GM12878 (cell line): ENCODE measurements at regions not wholly inside any gene's neighbourhood (a gene's known extent, or its start where the extent isn't known, plus 50 kb on each side); places are given as distances from the start of the nearest gene placed in this dataset.

Source experiments
- ATF7 ChIP-seq: fragments of 450-650 bp; IDR thresholded peaks from 2 replicates; pipeline ENCODE4 v1.6.1; 2016; ENCODE audit warnings: low read depth, mild to moderate bottlenecking
- CBX3 ChIP-seq: fragments of 200-600 bp; sonication (generic); IDR thresholded peaks from 2 replicates; pipeline ENCODE4 v1.6.1; 2016; ENCODE audit warnings: low read depth, borderline replicate concordance
- CEBPB ChIP-seq, 2 experiments: fragments of 150-350 bp in 1 of 2; IDR thresholded peaks; 2 replicates each; pipeline ENCODE4 v1.6.1; 2012 to 2014; ENCODE audit warnings: low read depth in 2 of 2, low read length in 2 of 2, borderline replicate concordance in 1 of 2, inconsistent platforms in 1 of 2
- CREM ChIP-seq: IDR thresholded peaks from 2 replicates; pipeline ENCODE4 v1.6.1; 2014; ENCODE audit warnings: antibody characterized with exemption, low read depth
- EED ChIP-seq: sonication (generic); IDR thresholded peaks from 2 replicates; pipeline ENCODE4 v1.6.1; 2016; ENCODE audit warnings: antibody characterized with exemption, low read depth
- HDAC6 ChIP-seq: fragments of 200-600 bp; sonication (generic); IDR thresholded peaks from one replicate; pipeline ENCODE4 v1.8.0; 2017; ENCODE audit warnings: antibody characterized with exemption; ENCODE audit not compliant: unreplicated experiment
- LARP7 ChIP-seq: fragments of 450-650 bp; IDR thresholded peaks from 2 replicates; pipeline ENCODE4 v1.6.1; 2017; ENCODE audit warnings: mild to moderate bottlenecking
- MTA2 ChIP-seq: fragments of 450-650 bp; IDR thresholded peaks from 2 replicates; pipeline ENCODE4 v1.6.1; 2016; ENCODE audit warnings: low read depth, mild to moderate bottlenecking, moderate library complexity
- MTA3 ChIP-seq: IDR thresholded peaks from 2 replicates; pipeline ENCODE4 v1.6.1; 2012; ENCODE audit warnings: low read length, inconsistent platforms, borderline replicate concordance
- RAD21 ChIP-seq: IDR thresholded peaks from 2 replicates; pipeline ENCODE4 v1.6.1; 2011; ENCODE audit warnings: mild to moderate bottlenecking, low read depth, low read length, moderate library complexity; ENCODE audit not compliant: insufficient read depth
- SMARCA5 ChIP-seq: fragments of 450-650 bp; IDR thresholded peaks from 2 replicates; pipeline ENCODE4 v1.6.1; 2017; ENCODE audit warnings: mild to moderate bottlenecking
- ZNF207 ChIP-seq: fragments of 450-650 bp; IDR thresholded peaks from 2 replicates; pipeline ENCODE4 v1.6.1; 2014; ENCODE audit warnings: antibody characterized with exemption, mild to moderate bottlenecking, borderline replicate concordance
- TF ChIP-seq, protein P1 (sequence below): fragments of 450-650 bp; formaldehyde crosslinking; IDR thresholded peaks from 2 replicates; pipeline ENCODE4 v1.5.0; 2022; ENCODE audit warnings: mild to moderate bottlenecking, missing genetic modification characterization
- TF ChIP-seq, protein P2 (sequence below): IDR thresholded peaks from 2 replicates; pipeline ENCODE4 v1.6.1; 2011; ENCODE audit warnings: borderline replicate concordance, low read depth, mild to moderate bottlenecking, moderate library complexity, low read length; ENCODE audit not compliant: insufficient read depth, poor library complexity, severe bottlenecking
- TF ChIP-seq, protein P3 (sequence below): fragments of 450-650 bp; IDR thresholded peaks from 2 replicates; pipeline ENCODE4 v1.6.1; 2017; ENCODE audit warnings: mild to moderate bottlenecking, moderate library complexity
- TF ChIP-seq, protein P4 (sequence below), 3 experiments: IDR thresholded peaks in 2 of 3; conservative IDR thresholded peaks in 1 of 3; 2 replicates each; pipeline ENCODE4 v1.5.1; 2011; ENCODE audit warnings: low read depth in 3 of 3, low read length in 3 of 3, mild to moderate bottlenecking in 3 of 3, control low read depth in 2 of 3, moderate library complexity in 2 of 3, inconsistent platforms in 1 of 3, mixed read lengths in 1 of 3; ENCODE audit not compliant: control insufficient read depth in 2 of 3, insufficient read depth in 1 of 3; ENCODE audit errors: extremely low read depth in 1 of 3
- TF ChIP-seq, protein P5 (sequence below): IDR thresholded peaks from 2 replicates; pipeline ENCODE4 v1.6.1; 2012; ENCODE audit warnings: low read length, inconsistent platforms

DNA sequence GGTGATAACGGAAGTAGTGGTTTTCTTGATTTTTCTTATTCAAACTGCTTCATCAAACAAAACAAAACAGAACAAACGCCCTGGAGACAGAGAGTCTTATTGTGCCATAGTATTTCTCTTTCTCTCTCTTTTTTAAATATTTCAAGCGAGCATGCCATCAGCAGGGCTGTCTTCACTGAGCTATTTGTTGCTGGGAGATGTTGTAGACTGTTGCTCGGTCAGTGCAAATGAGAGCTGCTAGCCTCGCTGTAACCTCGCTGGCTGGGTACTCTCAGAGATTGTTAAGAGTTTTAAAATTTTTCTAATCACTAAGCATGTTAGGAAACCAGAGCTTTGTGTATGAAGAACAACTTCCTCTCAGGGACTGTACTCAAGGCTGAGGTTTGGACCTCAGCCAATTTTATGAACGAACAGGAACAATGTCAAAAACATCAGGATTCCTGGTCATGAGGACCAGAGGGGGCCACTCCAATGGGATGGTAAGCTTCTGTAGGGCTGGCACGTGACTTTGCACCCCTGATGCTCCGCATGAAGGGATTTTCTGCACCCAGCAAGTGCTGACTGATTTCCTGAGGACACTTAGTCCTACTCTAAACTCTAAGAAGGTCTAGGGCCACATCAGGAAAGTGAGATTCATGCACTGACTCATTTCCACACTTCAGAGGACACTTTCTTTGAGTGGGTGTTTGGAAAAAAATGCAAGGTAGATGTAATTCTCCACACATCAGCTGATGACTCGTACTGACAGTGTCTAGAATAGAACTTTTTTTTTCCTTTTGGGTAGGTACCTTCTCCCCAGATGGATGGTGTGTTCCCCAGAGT, 59.8 kb upstream of the IL1R1 start (continued):
- TF ChIP-seq, protein P1, sequence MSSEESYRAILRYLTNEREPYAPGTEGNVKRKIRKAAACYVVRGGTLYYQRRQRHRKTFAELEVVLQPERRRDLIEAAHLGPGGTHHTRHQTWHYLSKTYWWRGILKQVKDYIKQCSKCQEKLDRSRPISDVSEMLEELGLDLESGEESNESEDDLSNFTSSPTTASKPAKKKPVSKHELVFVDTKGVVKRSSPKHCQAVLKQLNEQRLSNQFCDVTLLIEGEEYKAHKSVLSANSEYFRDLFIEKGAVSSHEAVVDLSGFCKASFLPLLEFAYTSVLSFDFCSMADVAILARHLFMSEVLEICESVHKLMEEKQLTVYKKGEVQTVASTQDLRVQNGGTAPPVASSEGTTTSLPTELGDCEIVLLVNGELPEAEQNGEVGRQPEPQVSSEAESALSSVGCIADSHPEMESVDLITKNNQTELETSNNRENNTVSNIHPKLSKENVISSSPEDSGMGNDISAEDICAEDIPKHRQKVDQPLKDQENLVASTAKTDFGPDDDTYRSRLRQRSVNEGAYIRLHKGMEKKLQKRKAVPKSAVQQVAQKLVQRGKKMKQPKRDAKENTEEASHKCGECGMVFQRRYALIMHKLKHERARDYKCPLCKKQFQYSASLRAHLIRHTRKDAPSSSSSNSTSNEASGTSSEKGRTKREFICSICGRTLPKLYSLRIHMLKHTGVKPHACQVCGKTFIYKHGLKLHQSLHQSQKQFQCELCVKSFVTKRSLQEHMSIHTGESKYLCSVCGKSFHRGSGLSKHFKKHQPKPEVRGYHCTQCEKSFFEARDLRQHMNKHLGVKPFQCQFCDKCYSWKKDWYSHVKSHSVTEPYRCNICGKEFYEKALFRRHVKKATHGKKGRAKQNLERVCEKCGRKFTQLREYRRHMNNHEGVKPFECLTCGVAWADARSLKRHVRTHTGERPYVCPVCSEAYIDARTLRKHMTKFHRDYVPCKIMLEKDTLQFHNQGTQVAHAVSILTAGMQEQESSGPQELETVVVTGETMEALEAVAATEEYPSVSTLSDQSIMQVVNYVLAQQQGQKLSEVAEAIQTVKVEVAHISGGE, result no peak
- TF ChIP-seq CREM (no peak; the same call in 1 of the 2 replicates), HDAC6 (no peak), CBX3 (no peak), ZNF207 (peak; percentile 86; the same call in 1 of the 2 replicates), SMARCA5 (0 out of 2 replicates have a peak, but pooled peaks have one; percentile 23), ATF7 (peak; percentile 95), CEBPB (IDR thresholded peaks at IDR 0.05; ENCODE audit: borderline replicate concordance in 1 of 2, low read depth in 2 of 2, low read length in 2 of 2) (no peak), RAD21 (no peak), EED (peak; percentile 85), LARP7 (no peak; the same call in 1 of the 2 replicates), MTA3 (no peak; the same call in 1 of the 2 replicates), MTA2 (peak; percentile 91)
- TF ChIP-seq, protein P2, sequence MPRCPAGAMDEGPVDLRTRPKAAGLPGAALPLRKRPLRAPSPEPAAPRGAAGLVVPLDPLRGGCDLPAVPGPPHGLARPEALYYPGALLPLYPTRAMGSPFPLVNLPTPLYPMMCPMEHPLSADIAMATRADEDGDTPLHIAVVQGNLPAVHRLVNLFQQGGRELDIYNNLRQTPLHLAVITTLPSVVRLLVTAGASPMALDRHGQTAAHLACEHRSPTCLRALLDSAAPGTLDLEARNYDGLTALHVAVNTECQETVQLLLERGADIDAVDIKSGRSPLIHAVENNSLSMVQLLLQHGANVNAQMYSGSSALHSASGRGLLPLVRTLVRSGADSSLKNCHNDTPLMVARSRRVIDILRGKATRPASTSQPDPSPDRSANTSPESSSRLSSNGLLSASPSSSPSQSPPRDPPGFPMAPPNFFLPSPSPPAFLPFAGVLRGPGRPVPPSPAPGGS, result peak; percentile 49
- TF ChIP-seq, protein P3, sequence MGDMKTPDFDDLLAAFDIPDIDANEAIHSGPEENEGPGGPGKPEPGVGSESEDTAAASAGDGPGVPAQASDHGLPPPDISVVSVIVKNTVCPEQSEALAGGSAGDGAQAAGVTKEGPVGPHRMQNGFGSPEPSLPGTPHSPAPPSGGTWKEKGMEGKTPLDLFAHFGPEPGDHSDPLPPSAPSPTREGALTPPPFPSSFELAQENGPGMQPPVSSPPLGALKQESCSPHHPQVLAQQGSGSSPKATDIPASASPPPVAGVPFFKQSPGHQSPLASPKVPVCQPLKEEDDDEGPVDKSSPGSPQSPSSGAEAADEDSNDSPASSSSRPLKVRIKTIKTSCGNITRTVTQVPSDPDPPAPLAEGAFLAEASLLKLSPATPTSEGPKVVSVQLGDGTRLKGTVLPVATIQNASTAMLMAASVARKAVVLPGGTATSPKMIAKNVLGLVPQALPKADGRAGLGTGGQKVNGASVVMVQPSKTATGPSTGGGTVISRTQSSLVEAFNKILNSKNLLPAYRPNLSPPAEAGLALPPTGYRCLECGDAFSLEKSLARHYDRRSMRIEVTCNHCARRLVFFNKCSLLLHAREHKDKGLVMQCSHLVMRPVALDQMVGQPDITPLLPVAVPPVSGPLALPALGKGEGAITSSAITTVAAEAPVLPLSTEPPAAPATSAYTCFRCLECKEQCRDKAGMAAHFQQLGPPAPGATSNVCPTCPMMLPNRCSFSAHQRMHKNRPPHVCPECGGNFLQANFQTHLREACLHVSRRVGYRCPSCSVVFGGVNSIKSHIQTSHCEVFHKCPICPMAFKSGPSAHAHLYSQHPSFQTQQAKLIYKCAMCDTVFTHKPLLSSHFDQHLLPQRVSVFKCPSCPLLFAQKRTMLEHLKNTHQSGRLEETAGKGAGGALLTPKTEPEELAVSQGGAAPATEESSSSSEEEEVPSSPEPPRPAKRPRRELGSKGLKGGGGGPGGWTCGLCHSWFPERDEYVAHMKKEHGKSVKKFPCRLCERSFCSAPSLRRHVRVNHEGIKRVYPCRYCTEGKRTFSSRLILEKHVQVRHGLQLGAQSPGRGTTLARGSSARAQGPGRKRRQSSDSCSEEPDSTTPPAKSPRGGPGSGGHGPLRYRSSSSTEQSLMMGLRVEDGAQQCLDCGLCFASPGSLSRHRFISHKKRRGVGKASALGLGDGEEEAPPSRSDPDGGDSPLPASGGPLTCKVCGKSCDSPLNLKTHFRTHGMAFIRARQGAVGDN, result peak; percentile 31
- TF ChIP-seq, protein P4, sequence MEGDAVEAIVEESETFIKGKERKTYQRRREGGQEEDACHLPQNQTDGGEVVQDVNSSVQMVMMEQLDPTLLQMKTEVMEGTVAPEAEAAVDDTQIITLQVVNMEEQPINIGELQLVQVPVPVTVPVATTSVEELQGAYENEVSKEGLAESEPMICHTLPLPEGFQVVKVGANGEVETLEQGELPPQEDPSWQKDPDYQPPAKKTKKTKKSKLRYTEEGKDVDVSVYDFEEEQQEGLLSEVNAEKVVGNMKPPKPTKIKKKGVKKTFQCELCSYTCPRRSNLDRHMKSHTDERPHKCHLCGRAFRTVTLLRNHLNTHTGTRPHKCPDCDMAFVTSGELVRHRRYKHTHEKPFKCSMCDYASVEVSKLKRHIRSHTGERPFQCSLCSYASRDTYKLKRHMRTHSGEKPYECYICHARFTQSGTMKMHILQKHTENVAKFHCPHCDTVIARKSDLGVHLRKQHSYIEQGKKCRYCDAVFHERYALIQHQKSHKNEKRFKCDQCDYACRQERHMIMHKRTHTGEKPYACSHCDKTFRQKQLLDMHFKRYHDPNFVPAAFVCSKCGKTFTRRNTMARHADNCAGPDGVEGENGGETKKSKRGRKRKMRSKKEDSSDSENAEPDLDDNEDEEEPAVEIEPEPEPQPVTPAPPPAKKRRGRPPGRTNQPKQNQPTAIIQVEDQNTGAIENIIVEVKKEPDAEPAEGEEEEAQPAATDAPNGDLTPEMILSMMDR (IDR thresholded peaks at IDR 0.05 in 2 of 3, conservative IDR thresholded peaks at IDR 0.05 in 1 of 3; ENCODE audit: control insufficient read depth in 2 of 3, extremely low read depth in 1 of 3, insufficient read depth in 1 of 3, low read depth in 3 of 3, low read length in 3 of 3), result no peak
- TF ChIP-seq, protein P5, sequence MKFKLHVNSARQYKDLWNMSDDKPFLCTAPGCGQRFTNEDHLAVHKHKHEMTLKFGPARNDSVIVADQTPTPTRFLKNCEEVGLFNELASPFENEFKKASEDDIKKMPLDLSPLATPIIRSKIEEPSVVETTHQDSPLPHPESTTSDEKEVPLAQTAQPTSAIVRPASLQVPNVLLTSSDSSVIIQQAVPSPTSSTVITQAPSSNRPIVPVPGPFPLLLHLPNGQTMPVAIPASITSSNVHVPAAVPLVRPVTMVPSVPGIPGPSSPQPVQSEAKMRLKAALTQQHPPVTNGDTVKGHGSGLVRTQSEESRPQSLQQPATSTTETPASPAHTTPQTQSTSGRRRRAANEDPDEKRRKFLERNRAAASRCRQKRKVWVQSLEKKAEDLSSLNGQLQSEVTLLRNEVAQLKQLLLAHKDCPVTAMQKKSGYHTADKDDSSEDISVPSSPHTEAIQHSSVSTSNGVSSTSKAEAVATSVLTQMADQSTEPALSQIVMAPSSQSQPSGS, result peak; percentile 89
